ENCODE measurements at regions not wholly inside any gene's neighbourhood (a gene's known extent, or its start where the extent isn't known, plus 50 kb on each side); places are given as distances from the start of the nearest gene placed in this dataset.

- no peaks in the 10 kb centered on the region for H3K79me2 ChIP-seq (ENCODE audit: insufficient read depth, low read length)
- no peak overlapping the region for H3K4me2 ChIP-seq (ENCODE audit: low read length)
- H3K9ac ChIP-seq (ENCODE audit: low read length): no peak overlapping the region
- H3K4me3 ChIP-seq (ENCODE audit: low read depth, low read length, poor library complexity, severe bottlenecking): no peak overlapping the region
- H3K27me3 ChIP-seq (ENCODE audit: insufficient read depth, low read length): no peaks in the 10 kb centered on the region
- no peaks in the 10 kb centered on the region for H3K4me1 ChIP-seq (ENCODE audit: insufficient read depth, low read length, severe bottlenecking)
- TF ChIP-seq EZH2 (IDR thresholded peaks at IDR 0.05; ENCODE audit: borderline replicate concordance, low read length) (no peak), CTCF (IDR thresholded peaks at IDR 0.05; ENCODE audit: low read length) (no peak)
- no peak overlapping the region for H3K27ac ChIP-seq (ENCODE audit: low read depth, low read length, poor library complexity, severe bottlenecking)
- no peaks in the 10 kb centered on the region for H3F3A ChIP-seq (ENCODE audit: insufficient read depth, low read length)
- no peaks in the 10 kb centered on the region for H4K20me1 ChIP-seq (ENCODE audit: insufficient read depth, low read length)
- no peak overlapping the region for H2AFZ ChIP-seq (ENCODE audit: low read length)
- no peaks in the 10 kb centered on the region for H3K9me3 ChIP-seq (ENCODE audit: low read length)
- no peaks in the 10 kb centered on the region for H3K9me2 ChIP-seq (ENCODE audit: low read depth, low read length)
- no peaks in the 10 kb centered on the region for H3K36me3 ChIP-seq (ENCODE audit: insufficient read depth, low read length)
These were observed 352.0 kb downstream of the SOX2 start for GRCh38 chr3:182063742-182064141.

GRCh38 chr3:182067423-182067822 is 355.7 kb downstream of the SOX2 start:
- Histone ChIP-seq H3K36me3 (ENCODE audit: insufficient read depth, low read length) (no peaks in the 10 kb centered on the region), H3K27ac (ENCODE audit: low read depth, low read length, poor library complexity, severe bottlenecking) (no peak overlapping the region), H3K4me3 (ENCODE audit: low read depth, low read length, poor library complexity, severe bottlenecking) (no peak overlapping the region), H4K20me1 (ENCODE audit: insufficient read depth, low read length) (no peaks in the 10 kb centered on the region), H3K27me3 (ENCODE audit: insufficient read depth, low read length) (no peaks in the 10 kb centered on the region), H3K4me2 (ENCODE audit: low read length) (no peak overlapping the region), H3K79me2 (ENCODE audit: insufficient read depth, low read length) (no peaks in the 10 kb centered on the region), H3K9me3 (ENCODE audit: low read length) (no peaks in the 10 kb centered on the region), H3K4me1 (ENCODE audit: insufficient read depth, low read length, severe bottlenecking) (no peaks in the 10 kb centered on the region), H3K9me2 (ENCODE audit: low read depth, low read length) (no peaks in the 10 kb centered on the region), H3K9ac (ENCODE audit: low read length) (no peak overlapping the region), H3F3A (ENCODE audit: insufficient read depth, low read length) (no peaks in the 10 kb centered on the region), H2AFZ (ENCODE audit: low read length) (no peak overlapping the region)
- no peak for TF ChIP-seq EZH2 (IDR thresholded peaks at IDR 0.05; ENCODE audit: borderline replicate concordance, low read length)

GRCh38 chr3:182078316-182078715 is 366.6 kb downstream of the SOX2 start:
- no peaks in the 10 kb centered on the region for H3K27me3 ChIP-seq (ENCODE audit: insufficient read depth, low read length)
- no peaks in the 10 kb centered on the region for H3F3A ChIP-seq (ENCODE audit: insufficient read depth, low read length)

More at GRCh38 chr3:182078316-182078715, 366.6 kb downstream of the SOX2 start:
- TF ChIP-seq EZH2 (IDR thresholded peaks at IDR 0.05; ENCODE audit: borderline replicate concordance, low read length) (no peak), CTCF (IDR thresholded peaks at IDR 0.05; ENCODE audit: low read length) (no peak)
- H2AFZ ChIP-seq (ENCODE audit: low read length): no peak overlapping the region
- H3K9me3 ChIP-seq (ENCODE audit: low read length): no peaks in the 10 kb centered on the region
- no peaks in the 10 kb centered on the region for H3K36me3 ChIP-seq (ENCODE audit: insufficient read depth, low read length)
- H3K4me2 ChIP-seq (ENCODE audit: low read length): no peak overlapping the region
- H3K9me2 ChIP-seq (ENCODE audit: low read depth, low read length): no peaks in the 10 kb centered on the region
- H3K79me2 ChIP-seq (ENCODE audit: insufficient read depth, low read length): no peaks in the 10 kb centered on the region
- H3K4me1 ChIP-seq (ENCODE audit: insufficient read depth, low read length, severe bottlenecking): no peaks in the 10 kb centered on the region
- H3K9ac ChIP-seq (ENCODE audit: low read length): no peak overlapping the region
- H4K20me1 ChIP-seq (ENCODE audit: insufficient read depth, low read length): no peaks in the 10 kb centered on the region
- H3K27ac ChIP-seq (ENCODE audit: low read depth, low read length, poor library complexity, severe bottlenecking): no peak overlapping the region
- H3K4me3 ChIP-seq (ENCODE audit: low read depth, low read length, poor library complexity, severe bottlenecking): no peak overlapping the region

Data from OCI-LY1 (cell line).